B cell (primary cell): ENCODE measurements at regions not wholly inside any gene's neighbourhood (a gene's known extent, or its start where the extent isn't known, plus 50 kb on each side); places are given as distances from the start of the nearest gene placed in this dataset.

Experiments
- ATAC-seq: fragments of 200-7000 bp; cut with Tn5 transposase; one replicate; pipeline ENCODE4 v1.10.0; 2021; ENCODE audit warnings: low read depth, mild to moderate bottlenecking, moderate number of reproducible peaks, moderate library complexity
- CTCF ChIA-PET: fragments of 350-600 bp; sonication (Branson Sonifier 250); formaldehyde crosslinking; loops from one replicate; lab custom pipeline; 2021; ENCODE audit warnings: antibody characterized with exemption, inconsistent platforms; lab: Charles Lee
- POLR2A ChIA-PET: fragments of 350-600 bp; sonication (Branson Sonifier 250); formaldehyde crosslinking; loops from one replicate; lab custom pipeline; 2021; ENCODE audit warnings: antibody characterized with exemption; lab: Charles Lee
- DNase-seq: peaks from one replicate; pipeline ENCODE4 v3.0.0; 2013
- H2AFZ ChIP-seq: 2 replicates; pipeline ENCODE4 v1.6.1; 2012; ENCODE audit warnings: mild to moderate bottlenecking, low read depth, low read length; ENCODE audit not compliant: insufficient read depth, poor library complexity, severe bottlenecking
- H3K27ac ChIP-seq, 2 donors: 1 replicate in 1 of 2; 2 replicates in 1 of 2; pipeline ENCODE4 v1.5.1; 2012 to 2013; ENCODE audit warnings: low read length in 2 of 2, mild to moderate bottlenecking in 2 of 2, moderate library complexity in 1 of 2
- H3K27me3 ChIP-seq, 4 experiments: fragments of 200-600 bp in 1 of 4; sonication (generic) in 1 of 4; replicated peaks in 1 of 4; 1 replicate in 2 of 4; 2 replicates in 2 of 4; pipeline versions ENCODE4 v1.6.1 to v1.7.0; 2013 to 2016; ENCODE audit warnings: low read length in 3 of 4, mild to moderate bottlenecking in 2 of 4, mixed read lengths in 1 of 4, moderate library complexity in 1 of 4; ENCODE audit not compliant: insufficient read depth in 4 of 4, control insufficient read depth in 3 of 4; ENCODE audit errors: control extremely low read depth in 1 of 4
- H3K36me3 ChIP-seq, 2 experiments: replicated peaks in 1 of 2; 1 replicate in 1 of 2; 2 replicates in 1 of 2; pipeline versions ENCODE4 v1.6.1 to v1.7.1; 2013; ENCODE audit warnings: low read length in 1 of 2; ENCODE audit not compliant: insufficient read depth in 2 of 2, control insufficient read depth in 1 of 2; ENCODE audit errors: control extremely low read depth in 1 of 2, extremely low read depth in 1 of 2
- H3K4me1 ChIP-seq, 2 donors: fragments of 200-600 bp in 1 of 2; sonication (generic) in 1 of 2; 1 replicate in 1 of 2; 2 replicates in 1 of 2; pipeline versions ENCODE4 v1.5.1 to v1.6.1; 2013 to 2017; ENCODE audit warnings: low read length in 2 of 2; ENCODE audit not compliant: control insufficient read depth in 2 of 2, insufficient read depth in 2 of 2
- H3K4me2 ChIP-seq: replicated peaks from 2 replicates; pipeline ENCODE3; 2012; ENCODE audit warnings: mild to moderate bottlenecking, low read depth, low read length; ENCODE audit not compliant: poor library complexity, severe bottlenecking
- H3K4me3 ChIP-seq, 5 experiments: fragments of 200-600 bp in 1 of 5; sonication (generic) in 1 of 5; 1 replicate in 3 of 5; 2 replicates in 2 of 5; pipeline versions ENCODE4 v1.5.1 to v1.7.0; 2011 to 2016; ENCODE audit warnings: low read length in 4 of 5, mild to moderate bottlenecking in 4 of 5, low read depth in 2 of 5, control low read depth in 1 of 5, moderate library complexity in 1 of 5; ENCODE audit not compliant: insufficient read depth in 1 of 5; ENCODE audit errors: control extremely low read depth in 1 of 5, extremely low read depth in 1 of 5
- H3K79me2 ChIP-seq: fragments of 200-600 bp; sonication (generic); one replicate; pipeline ENCODE4 v1.6.0; 2016; ENCODE audit warnings: low read length; ENCODE audit not compliant: control insufficient read depth, insufficient read depth
- H3K9ac ChIP-seq: fragments of 200-600 bp; sonication (generic); 2 replicates; pipeline ENCODE4 v1.6.1; 2017; ENCODE audit warnings: mild to moderate bottlenecking, low read length, moderate library complexity
- H3K9me3 ChIP-seq, 3 donors: one replicate each; pipeline versions ENCODE4 v1.6.1 to v1.7.1; 2013; ENCODE audit warnings: low read length in 2 of 3; ENCODE audit not compliant: control insufficient read depth in 2 of 3, insufficient read depth in 1 of 3; ENCODE audit errors: control extremely low read depth in 1 of 3
- H4K20me1 ChIP-seq: 2 replicates; pipeline ENCODE4 v1.6.0; 2012; ENCODE audit warnings: mild to moderate bottlenecking, low read length; ENCODE audit not compliant: insufficient read depth, control insufficient read depth, poor library complexity, severe bottlenecking
- H3K27ac Mint-ChIP-seq: one replicate; pipeline ENCODE4 v1.8.0; 2021; ENCODE audit warnings: mixed read lengths
- H3K27me3 Mint-ChIP-seq: one replicate; pipeline ENCODE4 v1.8.0; 2021; ENCODE audit warnings: mixed read lengths
- H3K4me1 Mint-ChIP-seq: one replicate; pipeline ENCODE4 v1.8.0; 2021; ENCODE audit warnings: mixed read lengths
- H3K4me3 Mint-ChIP-seq: one replicate; pipeline ENCODE4 v1.8.0; 2021; ENCODE audit warnings: mixed read lengths
- H3K9me3 Mint-ChIP-seq: one replicate; pipeline ENCODE4 v1.8.0; 2022; ENCODE audit warnings: mixed read lengths; ENCODE audit not compliant: insufficient read depth
- CTCF ChIP-seq: fragments of 200-600 bp; IDR thresholded peaks from one replicate; pipeline ENCODE4 v1.8.0; 2022; ENCODE audit warnings: antibody characterized with exemption, mild to moderate bottlenecking
- EZH2 ChIP-seq: IDR thresholded peaks from 2 replicates; pipeline ENCODE4 v1.6.1; 2012; ENCODE audit warnings: borderline replicate concordance, low read depth, mild to moderate bottlenecking, moderate library complexity, low read length; ENCODE audit not compliant: insufficient read depth, poor library complexity, severe bottlenecking
- WGBS: methylation state at CpG from one replicate; pipeline ENCODE4 v1.1.5; 2013; ENCODE audit warnings: missing lambda C conversion rate; ENCODE audit not compliant: insufficient coverage; 5-methylcytosine and 5-hydroxymethylcytosine counted together
- intact Hi-C: fragments of 100-400 bp; cut with micrococcal nuclease; formaldehyde crosslinking; loops from one replicate; pipeline ENCODE4 v1.10.0; 2022

DNA sequence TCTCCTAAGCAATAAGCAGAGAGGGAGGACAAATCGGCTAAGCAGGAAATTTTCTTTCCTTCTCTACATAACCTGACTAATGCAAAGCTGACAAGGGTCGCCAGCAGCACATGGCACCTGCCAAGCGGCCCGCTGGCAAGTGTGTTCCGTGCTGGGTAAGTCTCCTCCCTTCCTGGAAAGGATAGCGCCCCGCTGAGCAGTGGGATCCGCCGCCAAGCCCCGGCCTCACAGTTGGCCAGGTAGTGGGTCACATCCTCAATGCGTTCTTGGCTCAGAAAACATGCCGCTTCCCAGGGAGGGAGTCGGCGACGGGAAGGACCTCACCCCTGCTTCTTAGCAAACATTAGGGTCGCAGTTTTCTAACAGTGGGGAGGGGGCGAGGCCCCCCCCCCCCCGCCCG, 488.9 kb upstream of the NUPR2 start:
- no peaks in the 10 kb centered on the region for H3K4me1 Mint-ChIP-seq
- DNase-seq (no peak), ATAC-seq (no peak)
- H3K79me2 ChIP-seq: no peaks in the 10 kb centered on the region
- H3K4me2 ChIP-seq: no peak overlapping the region
- H3K9me3 Mint-ChIP-seq: peaks cover 14% of the 10 kb centered on the region
- H3K27me3 Mint-ChIP-seq: no peaks in the 10 kb centered on the region
- POLR2A ChIA-PET: no interaction called here
- H3K27me3 ChIP-seq: no peaks in the 10 kb centered on the region
- TF ChIP-seq CTCF (no peak), EZH2 (no peak)
- no peak overlapping the region for H3K4me3 Mint-ChIP-seq
- peaks cover 0 to 17% (median 0%) of the 10 kb centered on the region in 3 donors for H3K9me3 ChIP-seq
- H3K9ac ChIP-seq: no peak overlapping the region
- H3K27ac ChIP-seq: no peak overlapping the region
- WGBS: 70% methylated on average over 18 of the region's 19 CpGs
- CTCF ChIA-PET: no interaction called here
- H4K20me1 ChIP-seq: no peaks in the 10 kb centered on the region
- H3K36me3 ChIP-seq: no peaks in the 10 kb centered on the region
- no peak overlapping the region for H2AFZ ChIP-seq
- no peak overlapping the region for H3K27ac Mint-ChIP-seq
- H3K4me3 ChIP-seq: no peak overlapping the region
- no peaks in the 10 kb centered on the region for H3K4me1 ChIP-seq
- intact Hi-C loops: no loop called here

GRCh38 chr7:56578612-56579011, 462.4 kb upstream of the NUPR2 start:
- no peaks in the 10 kb centered on the region for H3K36me3 ChIP-seq
- Mint-ChIP-seq H3K4me3 (no peak overlapping the region), H3K27ac (no peak overlapping the region), H3K27me3 (no peaks in the 10 kb centered on the region), H3K9me3 (peaks cover 6% of the 10 kb centered on the region), H3K4me1 (no peaks in the 10 kb centered on the region)
- ATAC-seq: no peak
- peaks cover 0 to 23% (median 1%) of the 10 kb centered on the region in 3 donors for H3K9me3 ChIP-seq
- H3K4me2 ChIP-seq: no peak overlapping the region
- WGBS: no CpG with 5 or more reads among the region's 2 CpGs
- H3K27me3 ChIP-seq: no peaks in the 10 kb centered on the region
- no peak overlapping the region for H3K27ac ChIP-seq
- H3K4me3 ChIP-seq: no peak overlapping the region
- DNase-seq: no peak
- no peaks in the 10 kb centered on the region for H3K4me1 ChIP-seq
- POLR2A ChIA-PET: no interaction called here
- H3K79me2 ChIP-seq: no peaks in the 10 kb centered on the region
- intact Hi-C loops: no loop called here
- H2AFZ ChIP-seq: no peak overlapping the region
- no peak overlapping the region for H3K9ac ChIP-seq
- TF ChIP-seq CTCF (no peak), EZH2 (no peak)
- no peaks in the 10 kb centered on the region for H4K20me1 ChIP-seq
- CTCF ChIA-PET: no interaction called here
